Gastroesophageal sphincter (tissue), 3 donors: ENCODE measurements at regions not wholly inside any gene's neighbourhood (a gene's known extent, or its start where the extent isn't known, plus 50 kb on each side); places are given as distances from the start of the nearest gene placed in this dataset.

Experiments used
- EP300 ChIP-seq: sonication (generic); formaldehyde crosslinking; IDR thresholded peaks from one replicate; pipeline ENCODE4 v1.6.1; 2017; ENCODE audit warnings: antibody characterized with exemption, mild to moderate bottlenecking
- POLR2A ChIP-seq, 2 donors: fragments of 450-650 bp; IDR thresholded peaks; one replicate each; pipeline ENCODE4 v1.6.1; 2017; ENCODE audit warnings: antibody characterized with exemption in 2 of 2, mild to moderate bottlenecking in 2 of 2, moderate library complexity in 1 of 2
- POLR2AphosphoS5 ChIP-seq: sonication (generic); formaldehyde crosslinking; IDR thresholded peaks from one replicate; pipeline ENCODE4 v1.6.1; 2017; ENCODE audit warnings: antibody characterized with exemption
- TF ChIP-seq, protein P1 (sequence below), 4 experiments: fragments of 200-600 bp in 2 of 4; fragments of 450-650 bp in 2 of 4; sonication (generic) in 1 of 4; IDR thresholded peaks; one replicate each; pipeline ENCODE4 v1.5.1; 2017 to 2019; ENCODE audit warnings: antibody characterized with exemption in 4 of 4, mild to moderate bottlenecking in 2 of 4, moderate library complexity in 2 of 4

DNA sequence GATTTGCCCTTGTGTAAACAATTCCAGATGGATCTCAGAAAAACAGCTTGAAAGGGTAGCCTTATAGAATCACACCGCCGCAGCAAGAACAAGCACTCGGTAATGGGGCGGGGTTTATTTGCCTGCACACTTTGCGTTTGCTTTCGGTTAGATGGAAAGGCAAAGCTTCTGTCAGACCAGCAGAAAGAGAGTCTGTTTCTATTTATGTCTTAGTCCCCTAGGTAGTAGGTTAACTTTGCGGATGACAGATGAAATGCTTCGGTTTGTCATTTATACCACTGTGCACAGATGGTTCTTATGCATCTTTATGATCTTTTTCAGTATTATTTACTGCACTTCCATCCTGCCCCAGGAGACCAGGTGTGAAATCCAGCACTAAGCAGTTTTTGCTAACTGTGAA lies 62.2 kb downstream of the PYDC2 start:
- no peak for TF ChIP-seq EP300
- no peak for TF ChIP-seq POLR2A (IDR thresholded peaks at IDR 0.05)
- TF ChIP-seq, protein P1, sequence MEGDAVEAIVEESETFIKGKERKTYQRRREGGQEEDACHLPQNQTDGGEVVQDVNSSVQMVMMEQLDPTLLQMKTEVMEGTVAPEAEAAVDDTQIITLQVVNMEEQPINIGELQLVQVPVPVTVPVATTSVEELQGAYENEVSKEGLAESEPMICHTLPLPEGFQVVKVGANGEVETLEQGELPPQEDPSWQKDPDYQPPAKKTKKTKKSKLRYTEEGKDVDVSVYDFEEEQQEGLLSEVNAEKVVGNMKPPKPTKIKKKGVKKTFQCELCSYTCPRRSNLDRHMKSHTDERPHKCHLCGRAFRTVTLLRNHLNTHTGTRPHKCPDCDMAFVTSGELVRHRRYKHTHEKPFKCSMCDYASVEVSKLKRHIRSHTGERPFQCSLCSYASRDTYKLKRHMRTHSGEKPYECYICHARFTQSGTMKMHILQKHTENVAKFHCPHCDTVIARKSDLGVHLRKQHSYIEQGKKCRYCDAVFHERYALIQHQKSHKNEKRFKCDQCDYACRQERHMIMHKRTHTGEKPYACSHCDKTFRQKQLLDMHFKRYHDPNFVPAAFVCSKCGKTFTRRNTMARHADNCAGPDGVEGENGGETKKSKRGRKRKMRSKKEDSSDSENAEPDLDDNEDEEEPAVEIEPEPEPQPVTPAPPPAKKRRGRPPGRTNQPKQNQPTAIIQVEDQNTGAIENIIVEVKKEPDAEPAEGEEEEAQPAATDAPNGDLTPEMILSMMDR (IDR thresholded peaks at IDR 0.05) = no peak
- TF ChIP-seq POLR2AphosphoS5 = no peak
